Chondrocyte (in vitro differentiated cells): ENCODE measurements at regions not wholly inside any gene's neighbourhood (a gene's known extent, or its start where the extent isn't known, plus 50 kb on each side); places are given as distances from the start of the nearest gene placed in this dataset.

ENCODE experiments used
- DNase-seq: peaks from one replicate; pipeline ENCODE4 v3.0.0; 2021; ENCODE audit warnings: mixed read lengths, low spot score
- H3K27ac Mint-ChIP-seq: one replicate; pipeline ENCODE4 v1.8.0; 2021; ENCODE audit warnings: mild to moderate bottlenecking, moderate library complexity, mixed read lengths; ENCODE audit not compliant: unreplicated experiment
- H3K27me3 Mint-ChIP-seq: 2 replicates; pipeline ENCODE4 v1.8.0; 2021; ENCODE audit warnings: low read depth, mixed read lengths
- H3K36me3 Mint-ChIP-seq: 2 replicates; pipeline ENCODE4 v1.8.0; 2021; ENCODE audit warnings: low read depth, mixed read lengths
- H3K4me1 Mint-ChIP-seq: 2 replicates; pipeline ENCODE4 v1.8.0; 2021; ENCODE audit warnings: low read depth, mild to moderate bottlenecking, mixed read lengths
- H3K4me3 Mint-ChIP-seq: one replicate; pipeline ENCODE4 v1.8.0; 2021; ENCODE audit warnings: mild to moderate bottlenecking, moderate library complexity, mixed read lengths; ENCODE audit not compliant: unreplicated experiment
- H3K9me3 Mint-ChIP-seq: 2 replicates; pipeline ENCODE4 v1.8.0; 2021; ENCODE audit warnings: low read depth, mixed read lengths
- CTCF ChIP-seq: fragments of 200-600 bp; sonication (generic); IDR thresholded peaks from 2 replicates; pipeline ENCODE4 v1.5.0; 2021; ENCODE audit warnings: antibody characterized with exemption, mild to moderate bottlenecking, moderate library complexity

GRCh38 chr13:39186205-39186875, 148.1 kb downstream of the NHLRC3 start:
- H3K4me1 Mint-ChIP-seq, result peaks cover 6% of the 10 kb centered on the region
- peaks cover 2% of the 10 kb centered on the region for H3K27me3 Mint-ChIP-seq
- DNase-seq, result no peak
- H3K36me3 Mint-ChIP-seq, result no peaks in the 10 kb centered on the region
- TF ChIP-seq CTCF, result no peak
- H3K27ac Mint-ChIP-seq, result no peak overlapping the region
- H3K9me3 Mint-ChIP-seq, result no peaks in the 10 kb centered on the region
- no peak overlapping the region for H3K4me3 Mint-ChIP-seq

GRCh38 chr13:39189778-39190177, 151.5 kb downstream of the NHLRC3 start:
- H3K4me3 Mint-ChIP-seq, result no peak overlapping the region
- no peak for TF ChIP-seq CTCF
- peaks cover 6% of the 10 kb centered on the region for H3K4me1 Mint-ChIP-seq
- DNase-seq, result no peak
- peaks cover 7% of the 10 kb centered on the region for H3K27me3 Mint-ChIP-seq
- no peaks in the 10 kb centered on the region for H3K36me3 Mint-ChIP-seq
- no peak overlapping the region for H3K27ac Mint-ChIP-seq
- H3K9me3 Mint-ChIP-seq, result no peaks in the 10 kb centered on the region

GRCh38 chr13:39196965-39197646, 158.8 kb downstream of the NHLRC3 start:
- Mint-ChIP-seq H3K27ac (peak overlapping the region; percentile 49), H3K36me3 (no peaks in the 10 kb centered on the region), H3K4me1 (peaks cover 22% of the 10 kb centered on the region), H3K4me3 (no peak overlapping the region), H3K9me3 (no peaks in the 10 kb centered on the region), H3K27me3 (peaks cover 5% of the 10 kb centered on the region)
- TF ChIP-seq CTCF, result no peak
- no peak for DNase-seq

GRCh38 chr13:39197647-39198007, 159.4 kb downstream of the NHLRC3 start:
- no peak for TF ChIP-seq CTCF
- no peak overlapping the region for H3K4me3 Mint-ChIP-seq
- peak overlapping the region; percentile 9 for H3K27ac Mint-ChIP-seq

GRCh38 chr13:39200249-39200910, 162.1 kb downstream of the NHLRC3 start:
- Mint-ChIP-seq H3K27ac (no peak overlapping the region), H3K9me3 (no peaks in the 10 kb centered on the region), H3K36me3 (no peaks in the 10 kb centered on the region), H3K27me3 (no peaks in the 10 kb centered on the region), H3K4me3 (no peak overlapping the region), H3K4me1 (peaks cover 22% of the 10 kb centered on the region)
- DNase-seq, result no peak
- no peak for TF ChIP-seq CTCF

More at GRCh38 chr13:39197647-39198007, 159.4 kb downstream of the NHLRC3 start:
- Mint-ChIP-seq H3K9me3 (no peaks in the 10 kb centered on the region), H3K36me3 (no peaks in the 10 kb centered on the region), H3K4me1 (peaks cover 22% of the 10 kb centered on the region), H3K27me3 (peaks cover 5% of the 10 kb centered on the region)
- DNase-seq, result no peak
